Liver (tissue), 8 donors: ENCODE measurements at regions not wholly inside any gene's neighbourhood (a gene's known extent, or its start where the extent isn't known, plus 50 kb on each side); places are given as distances from the start of the nearest gene placed in this dataset.

ENCODE experiments used
- DNase-seq: peaks from one replicate; pipeline ENCODE4 v3.0.0-alpha.2; 2017; ENCODE audit warnings: low spot score
- H3K27ac ChIP-seq, 2 donors: one replicate each; pipeline ENCODE4 v1.7.0; 2013; ENCODE audit warnings: inconsistent platforms in 2 of 2, low read length in 2 of 2, control low read depth in 1 of 2, low read depth in 1 of 2, mild to moderate bottlenecking in 1 of 2
- H3K27me3 ChIP-seq, 4 donors: one replicate each; pipeline versions ENCODE4 v1.6.1 to v1.7.0; 2013; ENCODE audit warnings: low read length in 3 of 4, inconsistent platforms in 1 of 4, mild to moderate bottlenecking in 1 of 4, moderate library complexity in 1 of 4; ENCODE audit not compliant: control insufficient read depth in 4 of 4, insufficient read depth in 4 of 4
- H3K36me3 ChIP-seq, 4 donors: one replicate each; pipeline versions ENCODE4 v1.6.1 to v1.7.0; 2013; ENCODE audit warnings: low read length in 3 of 4, mild to moderate bottlenecking in 3 of 4, low read depth in 1 of 4, moderate library complexity in 1 of 4; ENCODE audit not compliant: control insufficient read depth in 4 of 4, insufficient read depth in 3 of 4
- H3K4me1 ChIP-seq, 4 donors: one replicate each; pipeline versions ENCODE4 v1.6.1 to v1.7.0; 2013; ENCODE audit warnings: low read length in 3 of 4, mild to moderate bottlenecking in 3 of 4, moderate library complexity in 1 of 4; ENCODE audit not compliant: control insufficient read depth in 4 of 4, insufficient read depth in 4 of 4
- H3K4me3 ChIP-seq, 3 donors: one replicate each; pipeline versions ENCODE4 v1.6.1 to v1.7.0; 2013; ENCODE audit warnings: low read length in 3 of 3, control low read depth in 1 of 3, low read depth in 1 of 3, mild to moderate bottlenecking in 1 of 3
- H3K9ac ChIP-seq, 2 donors: one replicate each; pipeline ENCODE4 v1.7.0; 2013; ENCODE audit warnings: low read length in 2 of 2, mild to moderate bottlenecking in 2 of 2, moderate library complexity in 2 of 2, control low read depth in 1 of 2, low read depth in 1 of 2
- H3K9me3 ChIP-seq, 4 donors: one replicate each; pipeline versions ENCODE4 v1.6.1 to v1.7.0; 2013; ENCODE audit warnings: low read length in 3 of 4; ENCODE audit not compliant: control insufficient read depth in 4 of 4
- FOXA1 ChIP-seq: IDR thresholded peaks from 2 replicates; pipeline ENCODE4 v1.6.1; 2016; ENCODE audit warnings: antibody characterized with exemption
- FOXA2 ChIP-seq: IDR thresholded peaks from 2 replicates; pipeline ENCODE4 v1.6.1; 2016; ENCODE audit warnings: antibody characterized with exemption
- GABPA ChIP-seq, 2 donors: IDR thresholded peaks in 1 of 2; conservative IDR thresholded peaks in 1 of 2; 2 replicates each; pipeline ENCODE4 v1.6.1; 2016; ENCODE audit warnings: antibody characterized with exemption in 2 of 2, mild to moderate bottlenecking in 1 of 2, moderate library complexity in 1 of 2
- HNF4A ChIP-seq, 2 donors: conservative IDR thresholded peaks; 2 replicates each; pipeline ENCODE4 v1.6.1; 2016; ENCODE audit warnings: antibody characterized with exemption in 2 of 2, mild to moderate bottlenecking in 2 of 2
- HNF4G ChIP-seq: IDR thresholded peaks from 2 replicates; pipeline ENCODE4 v1.6.1; 2016; ENCODE audit warnings: antibody characterized with exemption
- JUND ChIP-seq, 2 donors: IDR thresholded peaks; 2 replicates each; pipeline ENCODE4 v1.6.1; 2016; ENCODE audit warnings: antibody characterized with exemption in 2 of 2
- NR2F2 ChIP-seq: IDR thresholded peaks from 2 replicates; pipeline ENCODE4 v1.6.1; 2016; ENCODE audit warnings: antibody characterized with exemption
- RAD21 ChIP-seq, 2 donors: IDR thresholded peaks; 2 replicates each; pipeline ENCODE4 v1.6.1; 2016; ENCODE audit warnings: antibody characterized with exemption in 2 of 2, mild to moderate bottlenecking in 2 of 2
- RXRA ChIP-seq, 2 donors: IDR thresholded peaks; 2 replicates each; pipeline ENCODE4 v1.6.1; 2017 to 2018; ENCODE audit warnings: antibody characterized with exemption in 2 of 2, mild to moderate bottlenecking in 1 of 2
- SP1 ChIP-seq: IDR thresholded peaks from 2 replicates; pipeline ENCODE4 v1.6.1; 2018; ENCODE audit warnings: antibody characterized with exemption, mild to moderate bottlenecking
- TAF1 ChIP-seq: conservative IDR thresholded peaks from 2 replicates; pipeline ENCODE4 v1.6.1; 2016; ENCODE audit warnings: antibody characterized with exemption, mild to moderate bottlenecking
- YY1 ChIP-seq: IDR thresholded peaks from 2 replicates; pipeline ENCODE4 v1.6.1; 2016; ENCODE audit warnings: antibody characterized with exemption, mild to moderate bottlenecking
- WGBS: extraction: QIAGEN DNeasy Blood & Tissue Kit; methylation state at CpG from one replicate; pipeline ENCODE4 v1.1.7; 2013; 5-methylcytosine and 5-hydroxymethylcytosine counted together
- TF ChIP-seq, protein P1 (sequence below): IDR thresholded peaks from 2 replicates; pipeline ENCODE4 v1.6.1; 2016; ENCODE audit warnings: antibody characterized with exemption
- TF ChIP-seq, protein P2 (sequence below): IDR thresholded peaks from 2 replicates; pipeline ENCODE4 v1.6.1; 2016; ENCODE audit warnings: antibody characterized with exemption
- TF ChIP-seq, protein P3 (sequence below): IDR thresholded peaks from 2 replicates; pipeline ENCODE4 v1.6.1; 2016; ENCODE audit warnings: antibody characterized with exemption, mild to moderate bottlenecking
- TF ChIP-seq, protein P4 (sequence below): fragments of 150-350 bp; IDR thresholded peaks from 2 replicates; pipeline ENCODE4 v1.5.1; 2017; ENCODE audit warnings: improper control_type of control experiment, low read depth, low read length; ENCODE audit not compliant: missing input control
- TF ChIP-seq, protein P5 (sequence below): IDR thresholded peaks from 2 replicates; pipeline ENCODE4 v1.6.1; 2016; ENCODE audit warnings: antibody characterized with exemption
- donor health status: healthy.
- donor health status: healthy.
- donor health status: healthy.
- donor health status: healthy.
- donor health status: healthy.

DNA sequence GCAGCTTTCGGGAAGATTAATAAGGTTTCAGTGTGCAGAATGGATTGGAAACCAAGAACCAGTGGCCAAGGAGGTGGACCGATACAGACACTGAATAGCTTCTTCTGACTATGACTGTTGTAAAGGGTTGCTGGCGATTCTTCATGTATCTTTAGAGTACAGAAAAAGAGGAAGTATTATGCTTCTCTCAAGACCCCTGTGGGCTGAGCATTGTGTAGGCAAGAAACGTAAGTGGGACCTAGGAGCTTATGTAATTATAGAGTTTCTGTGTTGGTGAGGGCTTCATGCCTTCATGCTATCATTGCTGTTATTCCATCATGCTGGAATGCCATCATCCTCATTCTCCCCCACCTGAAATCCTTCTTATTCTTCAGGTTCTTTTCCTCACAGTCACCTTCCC, 105.4 kb upstream of the AKIRIN2 start:
- Histone ChIP-seq H3K4me1 (peaks cover 0 to 12% (median 8%) of the 10 kb centered on the region in 4 donors), H3K36me3 (no peaks in the 10 kb centered on the region), H3K9ac (no peak overlapping the region), H3K27me3 (no peaks in the 10 kb centered on the region), H3K9me3 (no peaks in the 10 kb centered on the region), H3K27ac (no peak overlapping the region), H3K4me3 (no peak overlapping the region)
- WGBS, result 88% methylated on average over 4 of the region's 4 CpGs
- TF ChIP-seq NR2F2, result no peak
- no peak for TF ChIP-seq FOXA1
- no peak for TF ChIP-seq HNF4G
- TF ChIP-seq GABPA (IDR thresholded peaks at IDR 0.05 in 1 of 2, conservative IDR thresholded peaks at IDR 0.05 in 1 of 2), result no peak
- no peak for TF ChIP-seq RAD21 (IDR thresholded peaks at IDR 0.05)
- TF ChIP-seq, protein P1, sequence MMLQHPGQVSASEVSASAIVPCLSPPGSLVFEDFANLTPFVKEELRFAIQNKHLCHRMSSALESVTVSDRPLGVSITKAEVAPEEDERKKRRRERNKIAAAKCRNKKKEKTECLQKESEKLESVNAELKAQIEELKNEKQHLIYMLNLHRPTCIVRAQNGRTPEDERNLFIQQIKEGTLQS, result no peak
- DNase-seq, result no peak

DNA sequence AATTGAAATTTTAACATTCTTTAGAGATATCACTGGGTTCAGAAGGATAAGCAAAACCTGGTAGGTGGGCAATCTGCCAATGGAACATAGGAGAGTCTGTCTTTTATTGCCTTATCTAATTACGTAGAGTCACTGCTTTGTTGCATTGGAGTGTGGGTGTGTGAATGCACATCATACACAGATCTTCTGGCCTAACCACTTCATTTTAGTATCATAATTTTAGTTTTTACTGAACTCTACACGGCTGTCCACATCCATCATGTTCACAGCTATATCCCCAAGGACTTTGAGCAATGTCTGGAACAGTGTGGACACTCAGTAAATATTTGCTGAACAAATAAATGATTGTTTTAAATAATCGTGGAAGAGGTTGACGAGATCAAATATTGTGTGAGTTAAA, 104.6 kb upstream of the AKIRIN2 start:
- H3K4me3 ChIP-seq, result no peak overlapping the region
- H3K9me3 ChIP-seq, result no peaks in the 10 kb centered on the region
- no peaks in the 10 kb centered on the region for H3K27me3 ChIP-seq
- no peak overlapping the region for H3K9ac ChIP-seq
- H3K36me3 ChIP-seq, result no peaks in the 10 kb centered on the region
- H3K27ac ChIP-seq, result no peak overlapping the region
- H3K4me1 ChIP-seq, result peaks cover 0 to 12% (median 8%) of the 10 kb centered on the region in 4 donors
- TF ChIP-seq, protein P2, sequence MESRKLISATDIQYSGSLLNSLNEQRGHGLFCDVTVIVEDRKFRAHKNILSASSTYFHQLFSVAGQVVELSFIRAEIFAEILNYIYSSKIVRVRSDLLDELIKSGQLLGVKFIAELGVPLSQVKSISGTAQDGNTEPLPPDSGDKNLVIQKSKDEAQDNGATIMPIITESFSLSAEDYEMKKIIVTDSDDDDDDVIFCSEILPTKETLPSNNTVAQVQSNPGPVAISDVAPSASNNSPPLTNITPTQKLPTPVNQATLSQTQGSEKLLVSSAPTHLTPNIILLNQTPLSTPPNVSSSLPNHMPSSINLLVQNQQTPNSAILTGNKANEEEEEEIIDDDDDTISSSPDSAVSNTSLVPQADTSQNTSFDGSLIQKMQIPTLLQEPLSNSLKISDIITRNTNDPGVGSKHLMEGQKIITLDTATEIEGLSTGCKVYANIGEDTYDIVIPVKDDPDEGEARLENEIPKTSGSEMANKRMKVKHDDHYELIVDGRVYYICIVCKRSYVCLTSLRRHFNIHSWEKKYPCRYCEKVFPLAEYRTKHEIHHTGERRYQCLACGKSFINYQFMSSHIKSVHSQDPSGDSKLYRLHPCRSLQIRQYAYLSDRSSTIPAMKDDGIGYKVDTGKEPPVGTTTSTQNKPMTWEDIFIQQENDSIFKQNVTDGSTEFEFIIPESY, result no peak
- TF ChIP-seq HNF4A (conservative IDR thresholded peaks at IDR 0.05), result peak; percentile 69 to 74
- TF ChIP-seq, protein P3, sequence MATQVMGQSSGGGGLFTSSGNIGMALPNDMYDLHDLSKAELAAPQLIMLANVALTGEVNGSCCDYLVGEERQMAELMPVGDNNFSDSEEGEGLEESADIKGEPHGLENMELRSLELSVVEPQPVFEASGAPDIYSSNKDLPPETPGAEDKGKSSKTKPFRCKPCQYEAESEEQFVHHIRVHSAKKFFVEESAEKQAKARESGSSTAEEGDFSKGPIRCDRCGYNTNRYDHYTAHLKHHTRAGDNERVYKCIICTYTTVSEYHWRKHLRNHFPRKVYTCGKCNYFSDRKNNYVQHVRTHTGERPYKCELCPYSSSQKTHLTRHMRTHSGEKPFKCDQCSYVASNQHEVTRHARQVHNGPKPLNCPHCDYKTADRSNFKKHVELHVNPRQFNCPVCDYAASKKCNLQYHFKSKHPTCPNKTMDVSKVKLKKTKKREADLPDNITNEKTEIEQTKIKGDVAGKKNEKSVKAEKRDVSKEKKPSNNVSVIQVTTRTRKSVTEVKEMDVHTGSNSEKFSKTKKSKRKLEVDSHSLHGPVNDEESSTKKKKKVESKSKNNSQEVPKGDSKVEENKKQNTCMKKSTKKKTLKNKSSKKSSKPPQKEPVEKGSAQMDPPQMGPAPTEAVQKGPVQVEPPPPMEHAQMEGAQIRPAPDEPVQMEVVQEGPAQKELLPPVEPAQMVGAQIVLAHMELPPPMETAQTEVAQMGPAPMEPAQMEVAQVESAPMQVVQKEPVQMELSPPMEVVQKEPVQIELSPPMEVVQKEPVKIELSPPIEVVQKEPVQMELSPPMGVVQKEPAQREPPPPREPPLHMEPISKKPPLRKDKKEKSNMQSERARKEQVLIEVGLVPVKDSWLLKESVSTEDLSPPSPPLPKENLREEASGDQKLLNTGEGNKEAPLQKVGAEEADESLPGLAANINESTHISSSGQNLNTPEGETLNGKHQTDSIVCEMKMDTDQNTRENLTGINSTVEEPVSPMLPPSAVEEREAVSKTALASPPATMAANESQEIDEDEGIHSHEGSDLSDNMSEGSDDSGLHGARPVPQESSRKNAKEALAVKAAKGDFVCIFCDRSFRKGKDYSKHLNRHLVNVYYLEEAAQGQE, result no peak
- no peak for TF ChIP-seq NR2F2
- TF ChIP-seq JUND (IDR thresholded peaks at IDR 0.05), result no peak
- TF ChIP-seq RAD21 (IDR thresholded peaks at IDR 0.05), result peak in 1 of 2 donors; percentile 20
- TF ChIP-seq FOXA1, result no peak
- no peak for TF ChIP-seq FOXA2
- peak; percentile 36 to 41 for TF ChIP-seq RXRA (IDR thresholded peaks at IDR 0.05)
- no peak for TF ChIP-seq TAF1
- no peak for TF ChIP-seq GABPA (IDR thresholded peaks at IDR 0.05 in 1 of 2, conservative IDR thresholded peaks at IDR 0.05 in 1 of 2)
- TF ChIP-seq, protein P1, result no peak
- TF ChIP-seq, protein P4, sequence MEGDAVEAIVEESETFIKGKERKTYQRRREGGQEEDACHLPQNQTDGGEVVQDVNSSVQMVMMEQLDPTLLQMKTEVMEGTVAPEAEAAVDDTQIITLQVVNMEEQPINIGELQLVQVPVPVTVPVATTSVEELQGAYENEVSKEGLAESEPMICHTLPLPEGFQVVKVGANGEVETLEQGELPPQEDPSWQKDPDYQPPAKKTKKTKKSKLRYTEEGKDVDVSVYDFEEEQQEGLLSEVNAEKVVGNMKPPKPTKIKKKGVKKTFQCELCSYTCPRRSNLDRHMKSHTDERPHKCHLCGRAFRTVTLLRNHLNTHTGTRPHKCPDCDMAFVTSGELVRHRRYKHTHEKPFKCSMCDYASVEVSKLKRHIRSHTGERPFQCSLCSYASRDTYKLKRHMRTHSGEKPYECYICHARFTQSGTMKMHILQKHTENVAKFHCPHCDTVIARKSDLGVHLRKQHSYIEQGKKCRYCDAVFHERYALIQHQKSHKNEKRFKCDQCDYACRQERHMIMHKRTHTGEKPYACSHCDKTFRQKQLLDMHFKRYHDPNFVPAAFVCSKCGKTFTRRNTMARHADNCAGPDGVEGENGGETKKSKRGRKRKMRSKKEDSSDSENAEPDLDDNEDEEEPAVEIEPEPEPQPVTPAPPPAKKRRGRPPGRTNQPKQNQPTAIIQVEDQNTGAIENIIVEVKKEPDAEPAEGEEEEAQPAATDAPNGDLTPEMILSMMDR, result no peak
- TF ChIP-seq YY1, result no peak
- TF ChIP-seq SP1, result no peak
- TF ChIP-seq, protein P5, sequence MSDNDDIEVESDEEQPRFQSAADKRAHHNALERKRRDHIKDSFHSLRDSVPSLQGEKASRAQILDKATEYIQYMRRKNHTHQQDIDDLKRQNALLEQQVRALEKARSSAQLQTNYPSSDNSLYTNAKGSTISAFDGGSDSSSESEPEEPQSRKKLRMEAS, result no peak
- no peak for TF ChIP-seq HNF4G
- 32% methylated on average over 4 of the region's 4 CpGs for WGBS
- no peak for DNase-seq
